SJSA1 (cell line): ENCODE measurements at regions not wholly inside any gene's neighbourhood (a gene's known extent, or its start where the extent isn't known, plus 50 kb on each side); places are given as distances from the start of the nearest gene placed in this dataset.

Source experiments
- DNase-seq, 2 experiments: peaks; one replicate each; pipeline ENCODE4 v3.0.0-alpha.2; 2015 to 2020; ENCODE audit warnings: low spot score in 2 of 2, low read depth in 1 of 2
- H3K27ac ChIP-seq: fragments of 250-450 bp; sonication (Bioruptor Pico); 2 replicates; pipeline ENCODE4 v1.5.1; 2020; ENCODE audit warnings: mild to moderate bottlenecking, moderate library complexity
- H3K27me3 ChIP-seq: fragments of 250-450 bp; sonication (Bioruptor Pico); replicated peaks from 2 replicates; pipeline ENCODE4 v1.5.1; 2020; ENCODE audit warnings: mild to moderate bottlenecking, moderate library complexity
- H3K36me3 ChIP-seq: fragments of 250-450 bp; sonication (Bioruptor Pico); 2 replicates; pipeline ENCODE4 v1.5.1; 2020; ENCODE audit warnings: mild to moderate bottlenecking
- H3K4me1 ChIP-seq: fragments of 250-450 bp; sonication (Bioruptor Pico); replicated peaks from 2 replicates; pipeline ENCODE4 v1.6.1; 2021; ENCODE audit warnings: mild to moderate bottlenecking
- H3K4me3 ChIP-seq: fragments of 250-450 bp; sonication (Bioruptor Pico); 2 replicates; pipeline ENCODE4 v1.5.1; 2020; ENCODE audit warnings: mild to moderate bottlenecking
- H3K9me3 ChIP-seq: fragments of 250-450 bp; sonication (Bioruptor Pico); replicated peaks from 2 replicates; pipeline ENCODE4 v1.5.1; 2020; ENCODE audit warnings: mild to moderate bottlenecking

DNA sequence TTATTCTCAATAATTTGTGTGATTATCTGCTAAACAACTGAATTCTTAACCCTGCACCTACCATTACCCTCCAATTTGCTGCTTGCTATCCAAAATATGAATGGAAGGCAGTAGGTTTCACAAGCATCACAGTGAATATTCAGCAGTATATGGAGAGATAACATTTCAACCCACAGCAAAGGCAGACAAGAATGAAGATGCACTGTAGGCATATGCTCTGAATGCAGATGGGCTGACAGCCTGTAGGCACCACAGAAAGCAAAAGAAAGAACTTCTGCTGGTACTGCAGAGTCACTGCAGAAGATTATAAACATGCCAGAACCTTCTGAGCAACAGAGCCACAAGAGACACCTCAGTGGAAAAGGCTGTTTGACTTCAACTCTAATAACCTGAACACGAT is 63.6 kb upstream of the SLC12A2 start:
- Histone ChIP-seq H3K27me3 (no peaks in the 10 kb centered on the region), H3K9me3 (peaks cover 4% of the 10 kb centered on the region; the same call in 1 of the 2 replicates), H3K36me3 (peaks cover 8% of the 10 kb centered on the region), H3K4me3 (no peak overlapping the region), H3K27ac (no peak overlapping the region), H3K4me1 (0 out of 2 replicates have a peak, but pooled peaks cover 6% of the 10 kb centered on the region)
- DNase-seq: no peak

DNA sequence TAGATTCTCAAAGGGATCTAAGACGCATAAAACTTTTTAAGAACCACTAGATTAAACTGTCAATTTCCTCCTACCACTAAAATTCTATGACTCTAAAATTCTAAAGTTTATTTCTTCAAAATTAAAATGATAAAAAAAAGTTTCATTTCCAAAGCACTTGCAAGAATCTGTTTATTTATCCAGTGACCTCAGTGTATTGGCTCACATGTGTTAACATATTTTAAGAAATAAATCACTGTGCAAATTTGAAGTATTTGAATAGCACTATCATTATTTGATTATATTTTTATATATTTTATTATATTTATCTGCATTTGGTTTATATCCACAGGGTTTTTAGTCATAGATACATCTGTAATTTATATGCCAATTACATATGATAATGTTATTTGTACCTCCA is 62.2 kb upstream of the SLC12A2 start:
- Histone ChIP-seq H3K9me3 (peaks cover 4% of the 10 kb centered on the region; the same call in 1 of the 2 replicates), H3K27me3 (no peaks in the 10 kb centered on the region), H3K4me1 (0 out of 2 replicates have a peak, but pooled peaks cover 3% of the 10 kb centered on the region), H3K4me3 (no peak overlapping the region), H3K27ac (no peak overlapping the region), H3K36me3 (peaks cover 8% of the 10 kb centered on the region)
- DNase-seq: no peak
